Adipocyte (in vitro differentiated cells): ENCODE measurements at regions not wholly inside any gene's neighbourhood (a gene's known extent, or its start where the extent isn't known, plus 50 kb on each side); places are given as distances from the start of the nearest gene placed in this dataset.
"Not testable (repeated sequence)": the region's sequence is repeated elsewhere in the genome, so short reads cannot be mapped to it uniquely, and the experiment has no call there.

Experiments used
- DNase-seq: peaks from one replicate; pipeline ENCODE4 v3.0.0-alpha.2; 2015; ENCODE audit warnings: low read depth
- H3K27me3 ChIP-seq: replicated peaks from 2 replicates; pipeline ENCODE4 v1.7.0; 2013; ENCODE audit warnings: mild to moderate bottlenecking, low read length, moderate library complexity; ENCODE audit not compliant: control insufficient read depth, insufficient read depth
- H3K36me3 ChIP-seq: 2 replicates; pipeline ENCODE4 v1.7.0; 2013; ENCODE audit warnings: low read length, mild to moderate bottlenecking, moderate library complexity; ENCODE audit not compliant: control insufficient read depth, insufficient read depth, severe bottlenecking
- H3K4me1 ChIP-seq: 2 replicates; pipeline ENCODE4 v1.7.0; 2013; ENCODE audit warnings: mild to moderate bottlenecking, low read length, moderate library complexity; ENCODE audit not compliant: control insufficient read depth, insufficient read depth
- H3K4me3 ChIP-seq: 2 replicates; pipeline ENCODE4 v1.7.0; 2013; ENCODE audit warnings: mild to moderate bottlenecking, low read length, moderate library complexity
- H3K9ac ChIP-seq: 2 replicates; pipeline ENCODE4 v1.7.0; 2013; ENCODE audit warnings: mild to moderate bottlenecking, low read length, moderate library complexity
- H3K9me3 ChIP-seq: 2 replicates; pipeline ENCODE4 v1.7.0; 2013; ENCODE audit warnings: mild to moderate bottlenecking, low read length, moderate library complexity; ENCODE audit not compliant: control insufficient read depth

GRCh38 chr18:2147476-2148230, 423.7 kb downstream of the METTL4 start:
- no peaks in the 10 kb centered on the region for H3K27me3 ChIP-seq
- H3K36me3 ChIP-seq: no peaks in the 10 kb centered on the region
- no peaks in the 10 kb centered on the region for H3K9me3 ChIP-seq
- H3K4me3 ChIP-seq: peak overlapping the region; percentile 12
- no peak overlapping the region for H3K9ac ChIP-seq
- H3K4me1 ChIP-seq: peaks cover 40% of the 10 kb centered on the region
- DNase-seq: no peak

GRCh38 chr18:2148823-2149222, 422.5 kb downstream of the METTL4 start:
- peaks cover 29% of the 10 kb centered on the region for H3K4me1 ChIP-seq
- peak; percentile 39 for DNase-seq

GRCh38 chr18:2150566-2150965, 420.7 kb downstream of the METTL4 start:
- peaks cover 26% of the 10 kb centered on the region for H3K4me1 ChIP-seq
- no peak overlapping the region for H3K4me3 ChIP-seq
- H3K27me3 ChIP-seq: no peaks in the 10 kb centered on the region
- no peaks in the 10 kb centered on the region for H3K9me3 ChIP-seq
- H3K9ac ChIP-seq: no peak overlapping the region
- no peaks in the 10 kb centered on the region for H3K36me3 ChIP-seq
- no peak for DNase-seq

More at GRCh38 chr18:2148823-2149222, 422.5 kb downstream of the METTL4 start:
- Histone ChIP-seq H3K9me3 (no peaks in the 10 kb centered on the region), H3K4me3 (no peak overlapping the region), H3K27me3 (no peaks in the 10 kb centered on the region), H3K9ac (no peak overlapping the region), H3K36me3 (no peaks in the 10 kb centered on the region)

- Histone ChIP-seq H3K4me3 (no peak overlapping the region), H3K27me3 (no peaks in the 10 kb centered on the region), H3K4me1 (peaks cover 5% of the 10 kb centered on the region), H3K9me3 (no peaks in the 10 kb centered on the region), H3K9ac (no peak overlapping the region), H3K36me3 (no peaks in the 10 kb centered on the region)
- DNase-seq: no peak
These were observed 417.0 kb downstream of the METTL4 start for GRCh38 chr18:2154278-2154677.

- no peak for DNase-seq
- Histone ChIP-seq H3K36me3 (no peaks in the 10 kb centered on the region), H3K4me3 (no peak overlapping the region), H3K9me3 (no peaks in the 10 kb centered on the region), H3K9ac (no peak overlapping the region), H3K4me1 (no peaks in the 10 kb centered on the region), H3K27me3 (no peaks in the 10 kb centered on the region)
These were observed 406.4 kb downstream of the METTL4 start for GRCh38 chr18:2164644-2165550.

- DNase-seq, H3K4me1 ChIP-seq, H3K4me3 ChIP-seq, H3K27me3 ChIP-seq, H3K36me3 ChIP-seq, H3K9ac ChIP-seq, H3K9me3 ChIP-seq: not testable (repeated sequence)
These were observed 404.4 kb downstream of the METTL4 start for GRCh38 chr18:2166876-2167275.

GRCh38 chr18:2168022-2168421, 403.3 kb downstream of the METTL4 start:
- DNase-seq: no peak
- Histone ChIP-seq H3K27me3 (no peaks in the 10 kb centered on the region), H3K9ac (no peak overlapping the region), H3K4me3 (no peak overlapping the region), H3K9me3 (no peaks in the 10 kb centered on the region), H3K4me1 (peaks cover 4% of the 10 kb centered on the region), H3K36me3 (no peaks in the 10 kb centered on the region)

- Histone ChIP-seq H3K36me3 (no peaks in the 10 kb centered on the region), H3K9ac (no peak overlapping the region), H3K4me3 (no peak overlapping the region), H3K27me3 (no peaks in the 10 kb centered on the region), H3K4me1 (peaks cover 12% of the 10 kb centered on the region), H3K9me3 (no peaks in the 10 kb centered on the region)
- no peak for DNase-seq
These were observed 401.6 kb downstream of the METTL4 start for GRCh38 chr18:2169656-2170055.

- no peaks in the 10 kb centered on the region for H3K36me3 ChIP-seq
- H3K9ac ChIP-seq: no peak overlapping the region
- no peaks in the 10 kb centered on the region for H3K27me3 ChIP-seq
- no peaks in the 10 kb centered on the region for H3K9me3 ChIP-seq
- H3K4me3 ChIP-seq: no peak overlapping the region
- peaks cover 12% of the 10 kb centered on the region for H3K4me1 ChIP-seq
- DNase-seq: no peak
These were observed 399.3 kb downstream of the METTL4 start for GRCh38 chr18:2171840-2172625.

GRCh38 chr18:2172881-2173280, 398.4 kb downstream of the METTL4 start:
- Histone ChIP-seq H3K9me3 (no peaks in the 10 kb centered on the region), H3K4me3 (no peak overlapping the region), H3K27me3 (no peaks in the 10 kb centered on the region), H3K4me1 (peaks cover 12% of the 10 kb centered on the region), H3K9ac (no peak overlapping the region), H3K36me3 (no peaks in the 10 kb centered on the region)
- DNase-seq: no peak

GRCh38 chr18:2173486-2173885, 397.8 kb downstream of the METTL4 start:
- Histone ChIP-seq H3K9me3 (no peaks in the 10 kb centered on the region), H3K27me3 (no peaks in the 10 kb centered on the region), H3K4me3 (no peak overlapping the region), H3K4me1 (peaks cover 15% of the 10 kb centered on the region), H3K9ac (no peak overlapping the region), H3K36me3 (no peaks in the 10 kb centered on the region)
- DNase-seq: peak; percentile 83
